ENCODE measurements at regions not wholly inside any gene's neighbourhood (a gene's known extent, or its start where the extent isn't known, plus 50 kb on each side); places are given as distances from the start of the nearest gene placed in this dataset.

- TF ChIP-seq POLR2A (IDR thresholded peaks at IDR 0.05) (no peak), CTCF (IDR thresholded peaks at IDR 0.05) (no peak)
Measured at GRCh38 chrX:145715641-145716138, 101.9 kb upstream of the SLITRK2 start.
